ENCODE measurements at regions not wholly inside any gene's neighbourhood (a gene's known extent, or its start where the extent isn't known, plus 50 kb on each side); places are given as distances from the start of the nearest gene placed in this dataset.
"Not testable (repeated sequence)": the region's sequence is repeated elsewhere in the genome, so short reads cannot be mapped to it uniquely, and the experiment has no call there.

- DNase-seq, result no peak
Observed at GRCh38 chrY:20042993-20043392, 298.5 kb upstream of the KDM5D start.

- DNase-seq, result no peak
Observed at GRCh38 chrY:20025676-20026075, 281.1 kb upstream of the KDM5D start.

- DNase-seq, result not testable (repeated sequence)
Observed at GRCh38 chrY:19993410-19993809, 248.9 kb upstream of the KDM5D start.

- DNase-seq, result no peak
Observed at GRCh38 chrY:19973012-19973411, 228.5 kb upstream of the KDM5D start.

- no peak for DNase-seq
Observed at GRCh38 chrY:19947702-19948101, 203.2 kb upstream of the KDM5D start.

- no peak for DNase-seq
Observed at GRCh38 chrY:19899011-19899410, 154.5 kb upstream of the KDM5D start.

GRCh38 chrY:19892076-19892964 lies 147.8 kb upstream of the KDM5D start:
- no peak for DNase-seq

- DNase-seq, result no peak
Observed at GRCh38 chrY:19882145-19882544, 137.6 kb upstream of the KDM5D start.

GRCh38 chrY:19869715-19870114 lies 125.2 kb upstream of the KDM5D start:
- peak; percentile 4 for DNase-seq

- DNase-seq, result peak; percentile 4
Observed at GRCh38 chrY:19869281-19869680, 124.8 kb upstream of the KDM5D start.

GRCh38 chrY:19868647-19869046 lies 124.1 kb upstream of the KDM5D start:
- no peak for DNase-seq

GRCh38 chrY:19856474-19857135 lies 112.1 kb upstream of the KDM5D start:
- no peak for DNase-seq

- DNase-seq, result no peak
Observed at GRCh38 chrY:19842972-19843371, 98.4 kb upstream of the KDM5D start.

GRCh38 chrY:19824136-19824535 lies 79.6 kb upstream of the KDM5D start:
- no peak for DNase-seq

GRCh38 chrY:19818546-19818945 lies 74.0 kb upstream of the KDM5D start:
- no peak for DNase-seq

GRCh38 chrY:19816920-19817319 lies 72.4 kb upstream of the KDM5D start:
- no peak for DNase-seq

GRCh38 chrY:19816053-19816823 lies 71.7 kb upstream of the KDM5D start:
- no peak for DNase-seq

All from DMS79 treated with DMSO at 0.1 percent for 48 hours (cell line).